NCI-H2029 (cell line): ENCODE measurements at regions not wholly inside any gene's neighbourhood (a gene's known extent, or its start where the extent isn't known, plus 50 kb on each side); places are given as distances from the start of the nearest gene placed in this dataset.
"Not testable (repeated sequence)": the region's sequence is repeated elsewhere in the genome, so short reads cannot be mapped to it uniquely, and the experiment has no call there.

Experiments used
- DNase-seq: peaks from one replicate; lab custom pipeline; 2025; lab: John Stamatoyannopoulos, UW

GRCh38 chr4:26208237-26208994 is 112.4 kb upstream of the RBPJ start:
- no peak for DNase-seq

- DNase-seq = not testable (repeated sequence)
These were observed 111.4 kb upstream of the RBPJ start for GRCh38 chr4:26209378-26209777.

DNA sequence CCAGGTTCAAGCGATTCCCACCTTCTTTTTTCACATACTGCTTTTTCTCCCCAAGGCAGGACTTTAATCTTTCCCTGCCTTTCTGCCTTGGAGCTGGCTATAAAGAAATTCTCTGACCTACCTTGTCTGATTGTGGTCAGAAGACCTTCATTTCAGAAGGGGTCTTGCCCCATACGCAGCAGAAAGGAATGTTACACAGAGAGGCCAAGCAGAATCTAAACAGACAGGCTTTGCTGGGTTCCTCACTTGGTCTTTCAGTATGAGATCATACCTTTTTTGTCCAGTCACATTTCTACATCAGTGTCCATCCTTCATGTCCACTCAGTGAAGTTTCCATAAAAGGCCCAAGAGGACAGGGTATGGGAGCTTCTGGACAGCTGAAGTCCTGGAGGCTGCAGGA is 108.3 kb upstream of the RBPJ start:
- DNase-seq = no peak

DNA sequence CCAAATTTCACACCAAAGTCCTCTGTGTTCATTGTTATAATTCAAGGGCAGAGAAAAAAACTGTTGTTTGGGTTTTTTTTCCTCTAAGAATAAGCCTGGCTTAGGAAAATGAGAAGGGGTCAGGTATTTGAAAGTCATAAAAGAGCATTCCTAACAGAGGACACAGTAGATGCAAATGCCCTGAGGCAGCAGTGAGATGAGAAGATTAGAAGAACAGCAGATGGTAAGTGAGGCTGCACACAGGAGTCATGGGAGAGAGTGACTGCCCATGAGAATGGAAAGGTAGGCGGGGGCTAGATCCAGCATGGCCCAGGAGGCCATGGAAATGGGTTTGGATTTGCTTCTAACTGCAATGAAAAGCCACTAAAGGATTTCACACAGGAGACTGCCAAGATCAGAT is 107.5 kb upstream of the RBPJ start:
- DNase-seq = no peak

DNA sequence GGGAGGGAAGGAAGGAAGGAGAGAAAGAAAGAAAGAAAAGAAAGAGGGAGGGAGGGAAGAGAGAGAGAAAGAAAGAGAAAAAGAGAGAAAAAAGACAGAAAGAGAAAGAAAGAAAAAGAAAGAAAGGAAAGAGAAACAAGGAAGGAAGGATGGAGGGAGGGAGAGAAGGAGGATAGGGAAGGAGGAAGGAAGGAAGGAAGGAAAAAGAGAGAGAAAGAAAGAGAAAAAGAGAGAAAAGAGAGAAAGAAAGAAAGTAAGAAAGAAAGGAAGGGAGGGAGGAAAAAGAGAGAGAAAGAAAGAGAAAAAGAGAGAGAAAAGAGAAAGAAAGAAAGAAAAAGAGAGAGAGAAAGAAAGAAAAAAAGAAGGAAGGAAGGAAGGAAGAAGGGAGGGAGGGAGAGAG is 105.8 kb upstream of the RBPJ start:
- no peak for DNase-seq

- DNase-seq = no peak
These were observed 105.1 kb upstream of the RBPJ start for GRCh38 chr4:26215725-26216124.

DNA sequence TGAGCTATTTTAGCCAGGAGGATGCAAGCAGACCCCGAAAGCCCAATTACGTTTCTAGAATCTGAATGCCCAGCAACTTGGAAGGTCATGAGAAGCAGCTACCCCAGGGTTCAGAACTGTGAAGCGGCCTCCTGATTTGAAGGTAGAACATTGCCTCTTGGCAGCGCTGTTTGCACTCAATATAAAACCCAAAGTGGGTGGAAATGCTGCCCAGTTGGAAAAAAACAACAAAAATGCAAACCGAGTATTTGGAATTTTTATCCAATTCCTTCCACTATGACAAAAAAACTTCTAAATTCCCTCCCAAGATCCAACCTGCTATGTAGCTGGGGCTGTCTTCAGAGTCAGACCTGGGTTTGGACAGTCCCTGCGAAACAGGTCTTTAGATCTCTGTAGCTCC is 103.3 kb upstream of the RBPJ start:
- no peak for DNase-seq

DNA sequence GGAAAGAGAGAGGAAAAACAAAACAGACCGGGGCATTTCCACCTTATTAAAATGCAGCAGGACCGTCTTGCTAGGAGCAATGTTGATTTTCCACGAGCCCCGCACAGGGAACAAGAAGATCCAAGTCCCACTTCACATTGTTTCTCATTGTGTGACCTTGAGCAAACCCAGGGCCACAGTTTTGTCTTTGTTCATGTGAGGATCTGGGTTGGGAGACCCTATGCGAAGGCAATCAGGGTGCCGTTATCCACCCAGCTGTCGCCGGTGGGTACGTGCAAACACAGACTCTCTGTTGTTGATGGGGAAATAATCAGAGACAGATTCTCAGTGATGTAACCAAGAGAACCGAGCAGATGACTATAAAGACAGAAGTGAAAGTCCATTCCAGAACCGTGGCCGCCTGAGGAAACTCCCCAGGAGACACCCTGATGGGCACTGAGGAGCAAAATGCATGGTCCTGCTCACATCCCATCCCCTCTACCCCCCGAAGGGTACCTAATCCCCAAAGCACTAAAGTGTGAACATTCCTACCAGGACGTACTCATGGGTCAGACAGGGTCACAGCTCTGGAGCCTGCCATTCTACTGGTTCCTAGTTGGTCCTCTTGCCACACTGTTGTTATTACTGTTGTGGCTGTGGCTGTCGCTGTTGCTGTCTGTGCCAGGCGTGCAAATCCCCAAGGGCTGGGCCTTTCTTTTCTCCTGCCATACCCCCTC is 102.7 kb upstream of the RBPJ start:
- no peak for DNase-seq

- no peak for DNase-seq
These were observed 101.9 kb upstream of the RBPJ start for GRCh38 chr4:26218677-26219605.

DNA sequence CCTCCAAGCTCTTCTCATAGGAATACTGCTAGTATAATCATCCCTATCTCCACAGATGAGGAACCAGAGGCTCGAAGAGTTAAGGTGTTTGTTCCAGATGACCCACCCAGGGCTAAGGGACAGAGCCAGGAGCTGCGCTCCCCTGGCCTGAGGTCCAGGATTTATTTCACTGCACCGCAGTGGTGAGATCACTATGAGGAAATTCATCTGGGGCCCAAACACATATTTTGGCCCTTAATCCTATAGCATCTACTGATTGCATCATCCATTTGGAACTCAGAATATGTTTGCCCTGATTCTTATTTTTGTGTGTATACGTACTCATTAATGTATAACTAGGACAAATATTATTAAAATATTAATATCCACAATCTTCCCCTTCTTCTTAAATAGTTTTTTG is 100.1 kb upstream of the RBPJ start:
- DNase-seq = no peak

GRCh38 chr4:26223155-26223554 is 97.7 kb upstream of the RBPJ start:
- DNase-seq = no peak

DNA sequence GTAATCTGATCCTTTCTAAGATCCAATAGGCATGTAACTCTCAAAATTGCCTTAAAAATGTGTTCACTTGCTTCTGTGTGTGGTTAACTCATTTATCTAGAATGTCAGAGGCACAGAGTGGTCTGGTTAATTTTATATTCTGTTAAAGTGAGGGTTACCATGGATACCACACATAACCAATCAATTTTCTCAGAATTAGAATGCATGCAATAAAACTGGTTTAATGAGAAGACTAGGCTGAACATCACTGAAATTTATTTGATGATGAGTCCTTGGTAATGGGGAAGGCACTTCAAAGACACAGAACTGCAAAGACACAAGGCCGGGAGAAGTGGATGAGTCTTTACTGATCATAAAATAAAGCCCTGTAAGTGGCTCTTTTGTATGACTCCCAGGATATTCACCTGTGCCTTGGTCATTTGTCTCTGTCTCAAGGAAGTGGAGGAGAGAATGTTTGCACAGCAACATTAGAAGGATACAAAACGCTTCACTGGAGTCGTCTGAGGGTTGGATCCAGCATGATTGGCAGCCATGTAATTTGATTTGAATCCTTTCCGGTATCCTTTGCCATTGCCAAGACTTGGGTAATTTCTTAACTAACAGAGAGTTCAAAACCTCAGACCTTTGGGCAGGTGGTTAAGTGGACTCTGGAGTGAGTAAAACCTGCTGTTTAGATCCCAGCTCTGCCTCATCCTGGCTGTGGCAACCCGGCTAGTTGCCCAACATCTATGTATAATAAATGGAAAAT is 94.0 kb upstream of the RBPJ start:
- DNase-seq = peak; percentile 84

- no peak for DNase-seq
These were observed 93.1 kb upstream of the RBPJ start for GRCh38 chr4:26227601-26228229.

DNA sequence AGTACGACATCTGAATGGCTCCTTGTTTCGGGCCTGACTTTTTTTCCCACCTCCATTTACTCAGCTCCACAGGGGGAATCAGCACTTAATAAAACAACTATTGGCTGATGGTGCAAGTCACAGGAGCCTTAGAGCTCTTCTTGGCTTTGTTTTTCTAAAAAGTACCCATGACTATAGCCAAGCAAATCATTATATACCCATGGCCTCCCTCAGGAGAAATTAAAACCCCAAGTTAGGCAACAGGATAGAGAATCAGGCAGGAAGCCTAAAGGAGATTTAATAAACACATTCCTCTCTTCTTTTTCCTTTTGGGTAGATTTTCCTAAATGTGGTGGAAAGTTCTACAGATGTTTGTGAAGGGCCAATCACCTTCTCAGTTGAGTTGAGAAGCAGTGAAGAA is 91.9 kb upstream of the RBPJ start:
- DNase-seq = no peak

DNA sequence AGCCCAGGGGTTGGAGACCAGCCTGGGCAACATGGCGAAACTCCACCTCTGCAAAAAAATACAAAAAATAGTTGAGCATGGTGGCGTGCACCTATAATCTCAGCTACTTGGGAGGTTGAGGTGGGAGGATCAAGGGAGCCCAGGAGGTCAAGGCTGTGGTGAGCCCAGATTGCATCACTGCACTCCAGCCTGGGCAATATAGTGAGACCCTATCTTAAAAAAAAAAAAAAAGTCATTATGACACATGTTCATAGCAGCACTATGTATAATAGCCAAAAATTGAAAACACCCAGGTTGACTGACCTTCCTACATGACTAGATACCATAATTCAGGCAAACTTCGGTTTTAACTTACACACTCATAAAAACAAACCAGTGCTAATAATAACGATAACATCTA is 90.8 kb upstream of the RBPJ start:
- DNase-seq = no peak

GRCh38 chr4:26233350-26233749 is 87.5 kb upstream of the RBPJ start:
- DNase-seq = no peak

GRCh38 chr4:26235500-26235899 is 85.3 kb upstream of the RBPJ start:
- DNase-seq = peak; percentile 97

DNA sequence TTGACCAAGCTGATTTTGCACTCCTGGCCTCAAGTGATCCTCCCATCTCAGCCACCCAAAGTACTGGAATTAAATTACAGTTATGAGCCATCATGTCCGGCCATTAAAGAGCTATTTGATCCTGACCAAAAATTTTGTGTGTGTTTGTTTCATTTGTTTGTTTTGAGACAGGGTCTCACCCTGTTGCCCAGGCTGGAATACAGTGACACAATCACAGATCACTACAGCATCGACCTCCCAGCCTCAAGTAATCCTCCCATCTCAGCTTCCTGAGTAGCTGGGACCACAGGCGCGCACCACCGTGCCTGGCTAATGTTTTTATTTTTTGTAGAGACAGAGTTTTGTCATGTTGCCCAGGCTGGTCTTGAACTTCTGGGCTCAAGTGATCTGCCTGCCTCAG is 82.9 kb upstream of the RBPJ start:
- peak; percentile 37 for DNase-seq

- DNase-seq = peak; percentile 96
These were observed 82.4 kb upstream of the RBPJ start for GRCh38 chr4:26238426-26238777.

DNA sequence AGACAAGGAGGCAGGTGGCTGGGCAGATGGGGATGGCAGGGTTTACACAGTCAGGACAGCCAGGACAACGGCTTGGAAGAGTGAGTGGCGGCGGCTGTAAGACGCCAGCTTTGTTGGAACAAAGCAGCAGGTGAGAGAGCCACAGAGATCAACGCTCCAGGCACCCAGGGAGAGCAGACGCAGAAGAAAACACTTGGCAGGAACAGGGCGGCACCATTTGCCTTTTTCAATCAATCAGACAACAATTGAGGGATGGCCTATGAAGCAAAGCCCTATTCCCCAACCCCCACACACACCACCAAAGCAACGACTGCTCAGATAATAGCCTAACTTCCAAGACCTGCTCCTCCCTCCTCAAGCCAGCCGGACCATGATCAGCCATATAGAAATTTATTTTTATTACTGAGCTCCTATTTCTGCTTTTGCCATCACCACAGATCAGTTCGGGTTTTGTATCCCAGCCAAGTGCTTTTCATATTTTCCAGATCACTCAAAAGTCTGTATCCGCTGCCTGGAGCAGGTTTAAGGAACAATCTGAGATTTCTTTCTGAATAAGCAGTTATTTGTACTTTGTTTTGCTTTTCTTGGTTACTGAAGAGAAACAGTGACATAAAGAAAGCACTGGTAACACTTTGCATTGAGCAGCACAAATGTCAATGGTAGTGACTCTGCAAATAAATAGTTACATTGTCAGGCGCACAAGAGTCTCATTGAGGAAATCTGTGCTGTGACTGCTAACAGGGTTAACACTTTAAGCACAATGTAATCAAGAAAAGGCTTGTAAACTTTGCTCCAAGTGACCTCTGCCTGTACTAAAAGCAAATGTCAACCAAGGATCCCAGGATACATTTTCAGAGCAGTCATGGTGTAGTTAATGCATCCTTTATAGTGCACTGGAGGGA is 81.8 kb upstream of the RBPJ start:
- DNase-seq = peak; percentile 96
